ENCODE measurements at regions not wholly inside any gene's neighbourhood (a gene's known extent, or its start where the extent isn't known, plus 50 kb on each side); places are given as distances from the start of the nearest gene placed in this dataset.

GRCh38 chr11:15451713-15452112 lies 337.0 kb downstream of the INSC start:
- H3K4me1 Mint-ChIP-seq = peaks cover 7 to 11% of the 10 kb centered on the region in 2 experiments
- Histone ChIP-seq H3K4me1 (ENCODE audit: insufficient read depth, low read length) (no peaks in the 10 kb centered on the region), H3K23ac (ENCODE audit: insufficient read length, low read depth, low read length) (no peak overlapping the region), H2AK5ac (ENCODE audit: insufficient read length, low read length) (no peak overlapping the region), H3T11ph (ENCODE audit: low read length) (no peak overlapping the region), H3K9me3 (ENCODE audit: control insufficient read depth, low read depth, low read length) (no peaks in the 10 kb centered on the region), H4K8ac (replicated peaks; ENCODE audit: insufficient read length, low read depth, low read length) (no peak overlapping the region), H2BK5ac (ENCODE audit: insufficient read length, low read length) (no peak overlapping the region), H2AFZ (ENCODE audit: low read length) (no peak overlapping the region), H4K20me1 (ENCODE audit: control insufficient read depth, insufficient read depth, insufficient read length) (no peaks in the 10 kb centered on the region), H2BK20ac (ENCODE audit: low read depth, low read length, poor library complexity, severe bottlenecking) (no peak overlapping the region), H4K91ac (ENCODE audit: insufficient read length, low read depth, low read length) (no peak overlapping the region), H2BK12ac (ENCODE audit: insufficient read length, low read depth, low read length) (no peak overlapping the region), H3K27me3 (ENCODE audit: insufficient read depth, low read length) (no peaks in the 10 kb centered on the region), H3K23me2 (ENCODE audit: insufficient read length, low read depth, low read length, poor library complexity, severe bottlenecking) (no peaks in the 10 kb centered on the region), H3K9ac (ENCODE audit: extremely low read depth, insufficient read length, low read length) (no peak overlapping the region), H4K5ac (ENCODE audit: insufficient read length, low read depth, low read length) (no peak overlapping the region), H2BK120ac (ENCODE audit: low read depth, low read length, poor library complexity, severe bottlenecking) (no peak overlapping the region), H3K4ac (ENCODE audit: low read depth, low read length) (no peak overlapping the region), H3K79me2 (ENCODE audit: insufficient read depth, low read length) (no peaks in the 10 kb centered on the region; the same call in 1 of the 2 replicates), H3K18ac (ENCODE audit: insufficient read length, low read depth, low read length) (no peak overlapping the region), H3K14ac (ENCODE audit: insufficient read depth, low read length) (no peak overlapping the region), H3K79me1 (ENCODE audit: insufficient read depth, low read depth, low read length, poor library complexity, severe bottlenecking) (no peaks in the 10 kb centered on the region), H2BK15ac (ENCODE audit: low read depth, low read length) (no peak overlapping the region), H3K4me2 (ENCODE audit: insufficient read depth, insufficient read length, low read length) (no peak overlapping the region), H3K56ac (ENCODE audit: insufficient read length, low read depth, low read length) (no peak overlapping the region), H3K27ac (ENCODE audit: insufficient read length, low read depth, low read length) (no peak overlapping the region)
- no peak overlapping the region for H3K4me3 Mint-ChIP-seq
- H3K36me3 Mint-ChIP-seq (ENCODE audit: insufficient read depth in 1 of 3, low read depth in 3 of 3) = peaks cover 0 to 4% (median 3%) of the 10 kb centered on the region in 3 experiments; a peak in 3 of 7 replicates
- peaks cover 0 to 6% of the 10 kb centered on the region in 2 experiments; a peak in 3 of 5 replicates for H3K9me3 Mint-ChIP-seq
- WGBS (ENCODE audit: extremely low coverage, insufficient read length, low lambda C conversion rate) = no CpG with 5 or more reads among the region's 2 CpGs
- no peak for DNase-seq
- TF ChIP-seq CTCF (conservative IDR thresholded peaks at IDR 0.05) = no peak
- no peak overlapping the region for H3K27ac Mint-ChIP-seq
- no peaks in the 10 kb centered on the region; the same call in 1 of the 2 replicates for H3K27me3 Mint-ChIP-seq (ENCODE audit: low read depth)

Data from H9 (cell line).